NCI-H524 (cell line): ENCODE measurements at regions not wholly inside any gene's neighbourhood (a gene's known extent, or its start where the extent isn't known, plus 50 kb on each side); places are given as distances from the start of the nearest gene placed in this dataset.
A peak's percentile ranks its signal among the peaks of the same experiment; 100 is the strongest.
"Not testable (repeated sequence)": the region's sequence is repeated elsewhere in the genome, so short reads cannot be mapped to it uniquely, and the experiment has no call there.

ENCODE experiments used
- DNase-seq, 2 experiments: peaks; one replicate each; lab custom pipeline; 2025; lab: John Stamatoyannopoulos, UW

DNA sequence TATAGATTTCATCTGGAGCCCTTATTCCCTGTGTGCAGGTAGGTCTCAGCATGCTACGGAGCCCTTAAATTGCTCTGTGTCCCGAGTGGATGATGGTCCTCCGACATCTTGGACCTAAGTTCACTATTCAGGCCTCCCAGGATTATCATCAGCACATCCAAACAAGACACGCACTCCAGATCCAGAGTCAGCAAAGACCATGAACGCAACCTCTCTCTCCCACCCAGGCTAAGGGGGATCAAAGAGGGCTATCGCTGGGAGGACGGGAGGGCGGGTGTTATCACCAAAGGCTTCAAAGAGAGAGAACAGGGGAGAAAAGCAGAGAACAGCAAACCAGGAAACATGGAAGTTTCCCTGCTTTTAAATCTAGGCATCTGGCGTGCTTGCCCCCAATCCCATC, 659.4 kb downstream of the TBC1D22A start:
- no peak for DNase-seq

DNA sequence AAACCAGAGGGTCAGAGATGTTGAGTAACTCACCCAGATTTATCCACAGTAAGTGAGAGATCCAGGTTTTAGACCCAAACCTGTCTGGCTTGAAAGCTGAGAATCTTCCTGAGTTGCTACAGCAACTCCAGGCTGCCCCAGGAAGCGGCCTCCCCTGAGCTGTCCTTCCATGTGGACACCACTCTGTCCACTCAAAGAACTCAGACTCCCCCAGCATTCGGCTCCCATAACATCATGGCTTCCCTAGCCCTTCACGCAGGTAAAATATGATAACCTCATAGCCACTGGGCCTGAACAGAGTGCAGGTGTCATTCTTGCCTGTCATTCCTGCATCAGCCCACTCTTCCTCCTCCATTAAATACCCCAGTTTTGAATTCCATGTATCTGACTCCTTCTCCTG, 657.8 kb downstream of the TBC1D22A start:
- DNase-seq, result no peak

- no peak for DNase-seq
Measured at GRCh38 chr22:47419239-47419638, 656.8 kb downstream of the TBC1D22A start.

GRCh38 chr22:47417699-47418098, 655.2 kb downstream of the TBC1D22A start:
- no peak for DNase-seq

GRCh38 chr22:47411006-47411405, 648.6 kb downstream of the TBC1D22A start:
- DNase-seq, result no peak

- peak in 1 of 2 experiments; percentile 39 for DNase-seq
Measured at GRCh38 chr22:47409539-47410275, 647.3 kb downstream of the TBC1D22A start.

- no peak for DNase-seq
Measured at GRCh38 chr22:47408409-47408808, 646.0 kb downstream of the TBC1D22A start.

GRCh38 chr22:47407461-47408025, 645.1 kb downstream of the TBC1D22A start:
- DNase-seq, result peak in 1 of 2 experiments; percentile 44

GRCh38 chr22:47406896-47407295, 644.4 kb downstream of the TBC1D22A start:
- no peak for DNase-seq

GRCh38 chr22:47406180-47406834, 643.9 kb downstream of the TBC1D22A start:
- DNase-seq, result no peak

- DNase-seq, result not testable (repeated sequence)
Measured at GRCh38 chr22:47405222-47405621, 642.8 kb downstream of the TBC1D22A start.

GRCh38 chr22:47402876-47403525, 640.6 kb downstream of the TBC1D22A start:
- no peak for DNase-seq

- no peak for DNase-seq
Measured at GRCh38 chr22:47401976-47402770, 639.7 kb downstream of the TBC1D22A start.

DNA sequence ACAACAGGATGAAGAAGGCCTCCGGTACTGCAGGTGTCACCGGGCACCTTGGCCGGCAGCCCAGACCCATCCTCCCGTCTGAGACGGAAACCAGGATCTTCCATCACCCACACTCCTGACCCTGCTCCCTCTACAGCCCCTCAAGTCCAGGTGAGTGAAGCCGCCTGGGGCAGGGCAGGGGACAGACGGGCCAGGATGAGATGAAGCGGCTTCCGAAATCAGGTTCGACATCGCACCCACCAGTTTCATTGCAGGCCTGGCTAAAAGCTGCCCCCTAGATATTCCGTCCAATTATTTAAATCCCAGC, 639.1 kb downstream of the TBC1D22A start:
- DNase-seq, result no peak

- no peak for DNase-seq
Measured at GRCh38 chr22:47400701-47401591, 638.5 kb downstream of the TBC1D22A start.

DNA sequence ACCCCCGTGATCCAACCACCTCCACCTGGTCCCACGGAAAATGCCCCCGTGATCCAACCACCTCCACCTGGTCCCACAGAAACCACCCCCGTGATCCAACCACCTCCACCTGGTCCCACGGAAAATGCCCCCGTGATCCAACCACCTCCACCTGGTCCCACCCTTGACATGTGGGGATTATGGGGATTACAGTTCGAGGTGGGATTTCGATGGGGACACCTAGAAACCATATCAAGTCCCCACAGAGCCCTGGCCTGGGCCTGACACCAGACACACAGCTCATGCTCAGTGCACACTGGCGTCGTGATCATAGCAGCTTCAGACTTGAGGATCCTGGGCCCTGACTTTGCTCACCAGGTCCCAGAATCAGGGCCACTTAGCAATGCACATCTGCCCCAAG, 637.7 kb downstream of the TBC1D22A start:
- DNase-seq, result not testable (repeated sequence)

- no peak for DNase-seq
Measured at GRCh38 chr22:47398921-47399790, 636.7 kb downstream of the TBC1D22A start.

DNA sequence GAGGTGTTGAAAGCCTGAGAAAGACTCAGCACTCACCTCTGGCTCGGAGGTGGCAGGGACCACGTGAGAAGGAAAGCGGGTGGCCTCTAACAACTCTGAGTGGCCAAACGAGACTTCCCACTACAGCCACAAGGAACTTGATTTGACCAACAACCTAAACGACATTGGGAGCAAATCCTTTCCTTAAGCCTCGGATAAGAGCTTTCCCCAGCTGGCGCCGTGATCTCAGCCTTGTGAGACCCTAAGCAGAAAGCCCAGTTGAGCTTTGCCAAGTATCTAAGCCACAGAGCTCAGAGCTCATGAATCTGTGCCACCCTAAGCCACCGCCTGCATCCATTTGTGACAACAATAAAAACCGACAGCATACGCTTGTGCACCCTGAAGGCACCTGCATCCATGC, 636.0 kb downstream of the TBC1D22A start:
- peak; percentile 63 to 90 for DNase-seq

DNA sequence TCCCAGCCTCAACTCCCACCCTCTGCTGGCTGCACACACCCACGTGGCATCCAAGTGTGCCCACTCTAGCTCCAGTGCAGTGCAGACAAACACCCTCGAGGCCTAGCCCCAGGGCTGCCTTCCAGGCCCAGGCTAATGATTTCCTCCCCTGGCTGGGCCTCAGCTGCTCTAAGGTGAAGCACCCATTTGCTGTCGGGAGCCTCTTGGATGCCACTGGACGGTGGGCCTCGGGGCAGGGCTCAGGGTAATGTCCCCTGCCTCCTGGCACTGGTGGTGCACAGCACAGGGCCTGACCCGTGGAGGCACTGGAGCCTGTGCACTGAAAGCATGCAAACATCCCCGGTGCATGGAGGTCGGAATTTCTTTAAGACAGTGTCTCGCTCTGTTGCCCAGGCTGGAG, 635.2 kb downstream of the TBC1D22A start:
- no peak for DNase-seq

DNA sequence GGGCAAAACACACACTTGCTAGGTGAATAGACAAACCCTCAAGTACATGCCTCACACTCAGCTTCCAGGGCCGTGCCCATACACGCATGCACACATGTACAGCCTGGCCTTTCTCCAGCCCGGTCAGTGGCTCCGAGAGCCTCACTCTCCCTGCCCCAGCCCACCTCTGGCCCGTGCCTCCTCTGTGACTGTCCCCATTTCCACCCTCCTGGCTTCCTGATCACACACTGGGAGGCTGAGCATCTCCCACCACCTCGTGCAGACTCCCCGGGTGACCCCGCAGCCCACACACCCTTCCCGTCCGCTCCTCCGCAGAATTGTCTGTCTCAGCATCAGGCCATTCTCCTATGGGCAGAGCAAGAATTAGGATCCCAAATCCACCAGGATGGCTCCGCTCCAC, 634.1 kb downstream of the TBC1D22A start:
- no peak for DNase-seq
